GM12878 (cell line): ENCODE measurements at regions not wholly inside any gene's neighbourhood (a gene's known extent, or its start where the extent isn't known, plus 50 kb on each side); places are given as distances from the start of the nearest gene placed in this dataset.

Experiments used
- ATAC-seq: fragments of 200-7000 bp; cut with Tn5 transposase; 3 replicates; pipeline ENCODE4 v1.9.1; 2020; ENCODE audit warnings: mild to moderate bottlenecking, moderate library complexity
- BruUV-seq: library from RNA; stranded (reverse); fragments of 400-500 nt; replicated peaks from 2 replicates; lab custom pipeline; 2021; lab: Mats Ljungman, UMichigan
- CTCF ChIA-PET: fragments of 300-600 bp; sonication (Branson Sonifier 250); formaldehyde crosslinking; extraction: SDS; loops from one replicate; lab custom pipeline; 2021; ENCODE audit warnings: inconsistent platforms; lab: Yijun Ruan, JAX
- POLR2A ChIA-PET: fragments of 350-600 bp; formaldehyde crosslinking; extraction: SDS; loops from one replicate; lab custom pipeline; 2021; ENCODE audit warnings: inconsistent platforms; lab: Charles Lee
- RAD21 ChIA-PET: fragments of 300-600 bp; sonication (Branson Sonifier 250); formaldehyde crosslinking; loops from one replicate; lab custom pipeline; 2023; ENCODE audit warnings: antibody characterized with exemption; ENCODE audit not compliant: unreplicated experiment; lab: Charles Lee
- SMC1A ChIA-PET: fragments of 300-600 bp; sonication (Branson Sonifier 250); formaldehyde crosslinking; loops from one replicate; lab custom pipeline; 2023; ENCODE audit not compliant: unreplicated experiment, uncharacterized antibody; lab: Charles Lee
- DNase-seq: peaks from one replicate; pipeline ENCODE4 v3.0.0-alpha.2; 2011; ENCODE audit warnings: low read depth, low spot score
- FAIRE-seq: peaks from 3 replicates; lab custom pipeline; 2011; peaks lifted over from hg19 to GRCh38; lab: Jason Lieb, UNC
- H2AFZ ChIP-seq: 2 replicates; pipeline ENCODE4 v1.6.0; 2011; ENCODE audit warnings: low read depth, low read length, control low read depth; ENCODE audit not compliant: control insufficient read depth
- H3K27ac ChIP-seq: 2 replicates; pipeline ENCODE4 v1.5.1; 2011; ENCODE audit warnings: control low read depth; ENCODE audit not compliant: control insufficient read depth, insufficient read depth
- H3K27me3 ChIP-seq, 2 experiments: replicated peaks in 1 of 2; 2 replicates each; pipeline versions ENCODE4 v1.6.0 to v1.6.1; 2011; ENCODE audit warnings: low read length in 1 of 2; ENCODE audit not compliant: control insufficient read depth in 2 of 2, insufficient read depth in 2 of 2
- H3K36me3 ChIP-seq, 2 experiments: 2 replicates each; pipeline ENCODE4 v1.5.1; 2011; ENCODE audit warnings: low read length in 1 of 2; ENCODE audit not compliant: control insufficient read depth in 2 of 2, insufficient read depth in 2 of 2
- H3K4me1 ChIP-seq: 2 replicates; pipeline ENCODE4 v1.6.1; 2011; ENCODE audit warnings: mild to moderate bottlenecking, low read length, moderate library complexity, mixed read lengths; ENCODE audit not compliant: control insufficient read depth, insufficient read depth
- H3K4me2 ChIP-seq: 2 replicates; pipeline ENCODE4 v1.6.0; 2011; ENCODE audit warnings: control low read depth; ENCODE audit not compliant: control insufficient read depth, insufficient read depth
- H3K4me3 ChIP-seq: fragments of 200-600 bp; sonication (generic); 2 replicates; pipeline ENCODE4 v1.5.1; 2016
- H3K79me2 ChIP-seq: 2 replicates; pipeline ENCODE4 v1.6.0; 2011; ENCODE audit warnings: low read length; ENCODE audit not compliant: control insufficient read depth, insufficient read depth
- H3K9ac ChIP-seq: 2 replicates; pipeline ENCODE4 v1.8.0; 2011; ENCODE audit warnings: low read length, control low read depth, mixed read lengths; ENCODE audit not compliant: control insufficient read depth, insufficient read depth
- H3K9me3 ChIP-seq: replicated peaks from 3 replicates; pipeline ENCODE4 v1.5.1; 2011; ENCODE audit warnings: mild to moderate bottlenecking, low read length; ENCODE audit not compliant: control insufficient read depth, insufficient read depth
- H4K20me1 ChIP-seq: 2 replicates; pipeline ENCODE4 v1.6.0; 2011; ENCODE audit not compliant: control insufficient read depth, insufficient read depth
- ASH2L ChIP-seq: fragments of 300-600, 200-600 bp; sonication (generic); IDR thresholded peaks from 2 replicates; pipeline ENCODE4 v1.6.1; 2017; ENCODE audit warnings: low read depth, mild to moderate bottlenecking, borderline replicate concordance
- BCL11A ChIP-seq: IDR thresholded peaks from 2 replicates; pipeline ENCODE4 v1.6.1; 2011; ENCODE audit warnings: low read depth, low read length
- BRCA1 ChIP-seq: IDR thresholded peaks from 2 replicates; pipeline ENCODE4 v1.6.1; 2011; ENCODE audit warnings: low read depth, low read length, improper control_type of control experiment
- CBX5 ChIP-seq: sonication (generic); IDR thresholded peaks from 2 replicates; pipeline ENCODE4 v1.6.1; 2016; ENCODE audit warnings: low read depth, moderate library complexity, mild to moderate bottlenecking, inconsistent platforms
- ETV6 ChIP-seq, 2 experiments: fragments of 450-650 bp in 1 of 2; IDR thresholded peaks in 1 of 2; conservative IDR thresholded peaks in 1 of 2; 2 replicates each; pipeline ENCODE4 v1.6.1; 2014; ENCODE audit warnings: antibody characterized with exemption in 1 of 2, borderline replicate concordance in 1 of 2, low read depth in 1 of 2, mild to moderate bottlenecking in 1 of 2, moderate library complexity in 1 of 2
- EZH2 ChIP-seq: IDR thresholded peaks from 2 replicates; pipeline ENCODE4 v1.6.1; 2012; ENCODE audit warnings: low read depth, mild to moderate bottlenecking, control low read depth, inconsistent platforms, low read length, borderline replicate concordance; ENCODE audit not compliant: control insufficient read depth
- MYC ChIP-seq: IDR thresholded peaks from 2 replicates; pipeline ENCODE4 v1.6.1; 2011; ENCODE audit warnings: mild to moderate bottlenecking, low read length, moderate library complexity, inconsistent platforms; ENCODE audit not compliant: insufficient read depth, insufficient replicate concordance, insufficient read length, severe bottlenecking
- NR2C1 ChIP-seq: fragments of 450-650 bp; IDR thresholded peaks from 2 replicates; pipeline ENCODE4 v1.6.1; 2017; ENCODE audit warnings: antibody characterized with exemption, mild to moderate bottlenecking, moderate library complexity
- RAD51 ChIP-seq: fragments of 450-650 bp; IDR thresholded peaks from 2 replicates; pipeline ENCODE4 v1.6.1; 2016; ENCODE audit warnings: moderate library complexity, mild to moderate bottlenecking, inconsistent platforms
- STAT1 ChIP-seq: fragments of 450-650 bp; conservative IDR thresholded peaks from 2 replicates; pipeline ENCODE4 v1.6.1; 2014; ENCODE audit warnings: antibody characterized with exemption, mild to moderate bottlenecking
- YY1 ChIP-seq: IDR thresholded peaks from 2 replicates; pipeline ENCODE4 v1.6.1; 2011; ENCODE audit warnings: low read depth, mild to moderate bottlenecking, low read length
- ZNF217 ChIP-seq: fragments of 450-650 bp; IDR thresholded peaks from 2 replicates; pipeline ENCODE4 v1.6.1; 2017; ENCODE audit warnings: antibody characterized with exemption, mild to moderate bottlenecking
- WGBS: methylation state at CpG from one replicate; pipeline ENCODE4 v1.1.6; 2016; ENCODE audit warnings: low lambda C conversion rate; ENCODE audit not compliant: insufficient replicate concordance, insufficient coverage; ENCODE audit errors: missing lambda C conversion rate; 5-methylcytosine and 5-hydroxymethylcytosine counted together
- in situ Hi-C: fragments of 300-500 bp; cut with MboI; formaldehyde crosslinking; loops from 9 replicates; pipeline ENCODE4 v1.14.3; 2018; ENCODE audit warnings: mixed read lengths
- intact Hi-C: fragments of 100-400 bp; cut with micrococcal nuclease; formaldehyde crosslinking; loops from one replicate; pipeline ENCODE4 v1.14.2; 2022; ENCODE audit not compliant: unreplicated experiment
- TF ChIP-seq, protein P1 (sequence below): fragments of 450-650 bp; IDR thresholded peaks from 2 replicates; pipeline ENCODE4 v1.6.1; 2014; ENCODE audit warnings: mild to moderate bottlenecking
- TF ChIP-seq, protein P2 (sequence below): IDR thresholded peaks from 2 replicates; pipeline ENCODE4 v1.6.1; 2012; ENCODE audit warnings: mild to moderate bottlenecking, low read depth, low read length
- TF ChIP-seq, protein P3 (sequence below): fragments of 150-350 bp; IDR thresholded peaks from 2 replicates; pipeline ENCODE4 v1.6.1; 2016; ENCODE audit warnings: low read depth, low read length
- TF ChIP-seq, protein P4 (sequence below): fragments of 150-350 bp; IDR thresholded peaks from 2 replicates; pipeline ENCODE4 v1.6.1; 2014; ENCODE audit warnings: mild to moderate bottlenecking, low read depth, low read length

DNA sequence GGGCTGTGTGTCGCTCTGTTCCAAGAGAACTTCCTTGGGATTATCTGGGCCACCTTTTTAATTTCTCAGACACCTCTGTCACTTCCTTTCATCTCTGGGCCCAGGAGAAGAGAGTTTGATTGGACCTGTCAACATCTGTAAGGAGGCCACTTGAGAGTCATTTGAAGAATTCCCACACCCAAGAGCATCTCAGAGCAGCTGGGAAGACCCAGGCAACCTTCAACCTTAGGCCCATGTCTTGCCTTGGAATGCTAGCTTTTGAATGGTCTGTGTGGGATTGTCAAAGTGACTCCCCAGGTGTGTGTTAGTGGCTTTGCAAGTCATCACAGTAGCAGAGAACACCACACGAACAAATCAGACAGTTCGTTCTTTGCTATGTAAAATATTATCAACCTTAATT is 280.3 kb downstream of the CYRIA start:
- ATAC-seq (no peak), DNase-seq (no peak), FAIRE-seq (no peak)
- Histone ChIP-seq H2AFZ (no peak overlapping the region), H3K79me2 (no peaks in the 10 kb centered on the region), H3K9me3 (no peaks in the 10 kb centered on the region), H3K36me3 (no peaks in the 10 kb centered on the region), H3K4me1 (no peaks in the 10 kb centered on the region), H3K27me3 (no peaks in the 10 kb centered on the region), H3K9ac (no peak overlapping the region), H3K4me2 (no peak overlapping the region), H3K4me3 (no peak overlapping the region), H3K27ac (no peak overlapping the region), H4K20me1 (no peaks in the 10 kb centered on the region)
- intact Hi-C loops (no loop called here), in situ Hi-C loops (no loop called here)
- POLR2A ChIA-PET, result no interaction called here
- SMC1A ChIA-PET, result no interaction called here
- WGBS, result 33% methylated on average over 3 of the region's 3 CpGs
- RAD21 ChIA-PET, result no interaction called here
- CTCF ChIA-PET, result no interaction called here
- no TSS peak for BruUV-seq
- TF ChIP-seq RAD51 (no peak), EZH2 (no peak), BRCA1 (no peak), YY1 (no peak), ASH2L (no peak), ETV6 (conservative IDR thresholded peaks at IDR 0.05 in 1 of 2, IDR thresholded peaks at IDR 0.05 in 1 of 2; ENCODE audit: borderline replicate concordance in 1 of 2, low read depth in 1 of 2) (no peak), MYC (no peak), ZNF217 (no peak), BCL11A (no peak), NR2C1 (no peak), CBX5 (no peak), STAT1 (no peak)
- TF ChIP-seq, protein P1, sequence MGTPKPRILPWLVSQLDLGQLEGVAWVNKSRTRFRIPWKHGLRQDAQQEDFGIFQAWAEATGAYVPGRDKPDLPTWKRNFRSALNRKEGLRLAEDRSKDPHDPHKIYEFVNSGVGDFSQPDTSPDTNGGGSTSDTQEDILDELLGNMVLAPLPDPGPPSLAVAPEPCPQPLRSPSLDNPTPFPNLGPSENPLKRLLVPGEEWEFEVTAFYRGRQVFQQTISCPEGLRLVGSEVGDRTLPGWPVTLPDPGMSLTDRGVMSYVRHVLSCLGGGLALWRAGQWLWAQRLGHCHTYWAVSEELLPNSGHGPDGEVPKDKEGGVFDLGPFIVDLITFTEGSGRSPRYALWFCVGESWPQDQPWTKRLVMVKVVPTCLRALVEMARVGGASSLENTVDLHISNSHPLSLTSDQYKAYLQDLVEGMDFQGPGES, result no peak
- TF ChIP-seq, protein P2, sequence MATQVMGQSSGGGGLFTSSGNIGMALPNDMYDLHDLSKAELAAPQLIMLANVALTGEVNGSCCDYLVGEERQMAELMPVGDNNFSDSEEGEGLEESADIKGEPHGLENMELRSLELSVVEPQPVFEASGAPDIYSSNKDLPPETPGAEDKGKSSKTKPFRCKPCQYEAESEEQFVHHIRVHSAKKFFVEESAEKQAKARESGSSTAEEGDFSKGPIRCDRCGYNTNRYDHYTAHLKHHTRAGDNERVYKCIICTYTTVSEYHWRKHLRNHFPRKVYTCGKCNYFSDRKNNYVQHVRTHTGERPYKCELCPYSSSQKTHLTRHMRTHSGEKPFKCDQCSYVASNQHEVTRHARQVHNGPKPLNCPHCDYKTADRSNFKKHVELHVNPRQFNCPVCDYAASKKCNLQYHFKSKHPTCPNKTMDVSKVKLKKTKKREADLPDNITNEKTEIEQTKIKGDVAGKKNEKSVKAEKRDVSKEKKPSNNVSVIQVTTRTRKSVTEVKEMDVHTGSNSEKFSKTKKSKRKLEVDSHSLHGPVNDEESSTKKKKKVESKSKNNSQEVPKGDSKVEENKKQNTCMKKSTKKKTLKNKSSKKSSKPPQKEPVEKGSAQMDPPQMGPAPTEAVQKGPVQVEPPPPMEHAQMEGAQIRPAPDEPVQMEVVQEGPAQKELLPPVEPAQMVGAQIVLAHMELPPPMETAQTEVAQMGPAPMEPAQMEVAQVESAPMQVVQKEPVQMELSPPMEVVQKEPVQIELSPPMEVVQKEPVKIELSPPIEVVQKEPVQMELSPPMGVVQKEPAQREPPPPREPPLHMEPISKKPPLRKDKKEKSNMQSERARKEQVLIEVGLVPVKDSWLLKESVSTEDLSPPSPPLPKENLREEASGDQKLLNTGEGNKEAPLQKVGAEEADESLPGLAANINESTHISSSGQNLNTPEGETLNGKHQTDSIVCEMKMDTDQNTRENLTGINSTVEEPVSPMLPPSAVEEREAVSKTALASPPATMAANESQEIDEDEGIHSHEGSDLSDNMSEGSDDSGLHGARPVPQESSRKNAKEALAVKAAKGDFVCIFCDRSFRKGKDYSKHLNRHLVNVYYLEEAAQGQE, result no peak
- TF ChIP-seq, protein P3, sequence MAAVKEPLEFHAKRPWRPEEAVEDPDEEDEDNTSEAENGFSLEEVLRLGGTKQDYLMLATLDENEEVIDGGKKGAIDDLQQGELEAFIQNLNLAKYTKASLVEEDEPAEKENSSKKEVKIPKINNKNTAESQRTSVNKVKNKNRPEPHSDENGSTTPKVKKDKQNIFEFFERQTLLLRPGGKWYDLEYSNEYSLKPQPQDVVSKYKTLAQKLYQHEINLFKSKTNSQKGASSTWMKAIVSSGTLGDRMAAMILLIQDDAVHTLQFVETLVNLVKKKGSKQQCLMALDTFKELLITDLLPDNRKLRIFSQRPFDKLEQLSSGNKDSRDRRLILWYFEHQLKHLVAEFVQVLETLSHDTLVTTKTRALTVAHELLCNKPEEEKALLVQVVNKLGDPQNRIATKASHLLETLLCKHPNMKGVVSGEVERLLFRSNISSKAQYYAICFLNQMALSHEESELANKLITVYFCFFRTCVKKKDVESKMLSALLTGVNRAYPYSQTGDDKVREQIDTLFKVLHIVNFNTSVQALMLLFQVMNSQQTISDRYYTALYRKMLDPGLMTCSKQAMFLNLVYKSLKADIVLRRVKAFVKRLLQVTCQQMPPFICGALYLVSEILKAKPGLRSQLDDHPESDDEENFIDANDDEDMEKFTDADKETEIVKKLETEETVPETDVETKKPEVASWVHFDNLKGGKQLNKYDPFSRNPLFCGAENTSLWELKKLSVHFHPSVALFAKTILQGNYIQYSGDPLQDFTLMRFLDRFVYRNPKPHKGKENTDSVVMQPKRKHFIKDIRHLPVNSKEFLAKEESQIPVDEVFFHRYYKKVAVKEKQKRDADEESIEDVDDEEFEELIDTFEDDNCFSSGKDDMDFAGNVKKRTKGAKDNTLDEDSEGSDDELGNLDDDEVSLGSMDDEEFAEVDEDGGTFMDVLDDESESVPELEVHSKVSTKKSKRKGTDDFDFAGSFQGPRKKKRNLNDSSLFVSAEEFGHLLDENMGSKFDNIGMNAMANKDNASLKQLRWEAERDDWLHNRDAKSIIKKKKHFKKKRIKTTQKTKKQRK, result no peak
- TF ChIP-seq, protein P4, sequence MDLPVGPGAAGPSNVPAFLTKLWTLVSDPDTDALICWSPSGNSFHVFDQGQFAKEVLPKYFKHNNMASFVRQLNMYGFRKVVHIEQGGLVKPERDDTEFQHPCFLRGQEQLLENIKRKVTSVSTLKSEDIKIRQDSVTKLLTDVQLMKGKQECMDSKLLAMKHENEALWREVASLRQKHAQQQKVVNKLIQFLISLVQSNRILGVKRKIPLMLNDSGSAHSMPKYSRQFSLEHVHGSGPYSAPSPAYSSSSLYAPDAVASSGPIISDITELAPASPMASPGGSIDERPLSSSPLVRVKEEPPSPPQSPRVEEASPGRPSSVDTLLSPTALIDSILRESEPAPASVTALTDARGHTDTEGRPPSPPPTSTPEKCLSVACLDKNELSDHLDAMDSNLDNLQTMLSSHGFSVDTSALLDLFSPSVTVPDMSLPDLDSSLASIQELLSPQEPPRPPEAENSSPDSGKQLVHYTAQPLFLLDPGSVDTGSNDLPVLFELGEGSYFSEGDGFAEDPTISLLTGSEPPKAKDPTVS, result no peak
